Lower leg skin (tissue), 4 donors: ENCODE measurements at regions not wholly inside any gene's neighbourhood (a gene's known extent, or its start where the extent isn't known, plus 50 kb on each side); places are given as distances from the start of the nearest gene placed in this dataset.
"Not testable (repeated sequence)": the region's sequence is repeated elsewhere in the genome, so short reads cannot be mapped to it uniquely, and the experiment has no call there.

Experiments
- DNase-seq, 2 donors: peaks; one replicate each; pipeline ENCODE4 v3.0.0-alpha.2; 2019; ENCODE audit warnings: low spot score in 2 of 2
- H3K4me3 ChIP-seq: fragments of 200-600 bp; sonication (generic); 2 replicates; pipeline ENCODE4 v1.5.1; 2017; ENCODE audit warnings: mild to moderate bottlenecking, low read depth; ENCODE audit not compliant: poor library complexity, severe bottlenecking
- POLR2A ChIP-seq, 2 donors: fragments of 450-650 bp; IDR thresholded peaks; one replicate each; pipeline ENCODE4 v1.6.1; 2016 to 2017; ENCODE audit warnings: antibody characterized with exemption in 2 of 2, mild to moderate bottlenecking in 1 of 2, moderate library complexity in 1 of 2
- WGBS, 2 donors: methylation state at CpG; one replicate each; pipeline ENCODE4 v1.1.5; 2018; 5-methylcytosine and 5-hydroxymethylcytosine counted together
- intact Hi-C: fragments of 100-400 bp; cut with DNase I; formaldehyde crosslinking; loops from one replicate; pipeline ENCODE4 v1.15.0; 2023; ENCODE audit warnings: low total_unique reads
- TF ChIP-seq, protein P1 (sequence below), 3 donors: fragments of 450-650 bp; IDR thresholded peaks; one replicate each; pipeline ENCODE4 v1.5.1; 2016; ENCODE audit warnings: antibody characterized with exemption in 3 of 3, mild to moderate bottlenecking in 3 of 3, moderate library complexity in 2 of 3

DNA sequence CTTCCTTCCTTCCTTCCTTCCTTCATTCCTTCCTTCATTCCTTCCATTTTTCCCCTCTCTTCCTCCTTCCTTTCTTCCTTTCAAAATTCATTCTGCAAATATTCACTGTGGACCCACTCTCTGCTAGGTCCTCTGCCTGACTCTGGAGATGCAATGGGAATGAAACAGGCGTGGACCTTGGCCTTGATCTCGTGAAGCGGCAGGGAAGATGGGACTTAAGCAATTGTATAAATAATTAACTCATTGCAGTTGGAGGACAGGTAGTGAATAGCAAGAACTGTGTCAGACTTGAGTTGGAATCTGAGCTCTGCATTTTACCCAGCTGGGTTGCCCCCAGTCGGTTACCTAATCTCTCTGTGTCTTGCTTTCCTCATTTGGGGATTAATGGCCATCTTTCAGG, 230.6 kb upstream of the LHX5 start:
- WGBS, 2 donors: 68 to 79% methylated on average over 4 of the region's 4 CpGs
- H3K4me3 ChIP-seq: no peak overlapping the region
- no peak for TF ChIP-seq POLR2A (IDR thresholded peaks at IDR 0.05)
- TF ChIP-seq, protein P1, sequence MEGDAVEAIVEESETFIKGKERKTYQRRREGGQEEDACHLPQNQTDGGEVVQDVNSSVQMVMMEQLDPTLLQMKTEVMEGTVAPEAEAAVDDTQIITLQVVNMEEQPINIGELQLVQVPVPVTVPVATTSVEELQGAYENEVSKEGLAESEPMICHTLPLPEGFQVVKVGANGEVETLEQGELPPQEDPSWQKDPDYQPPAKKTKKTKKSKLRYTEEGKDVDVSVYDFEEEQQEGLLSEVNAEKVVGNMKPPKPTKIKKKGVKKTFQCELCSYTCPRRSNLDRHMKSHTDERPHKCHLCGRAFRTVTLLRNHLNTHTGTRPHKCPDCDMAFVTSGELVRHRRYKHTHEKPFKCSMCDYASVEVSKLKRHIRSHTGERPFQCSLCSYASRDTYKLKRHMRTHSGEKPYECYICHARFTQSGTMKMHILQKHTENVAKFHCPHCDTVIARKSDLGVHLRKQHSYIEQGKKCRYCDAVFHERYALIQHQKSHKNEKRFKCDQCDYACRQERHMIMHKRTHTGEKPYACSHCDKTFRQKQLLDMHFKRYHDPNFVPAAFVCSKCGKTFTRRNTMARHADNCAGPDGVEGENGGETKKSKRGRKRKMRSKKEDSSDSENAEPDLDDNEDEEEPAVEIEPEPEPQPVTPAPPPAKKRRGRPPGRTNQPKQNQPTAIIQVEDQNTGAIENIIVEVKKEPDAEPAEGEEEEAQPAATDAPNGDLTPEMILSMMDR (IDR thresholded peaks at IDR 0.05): no peak
- intact Hi-C loops: no loop called here
- no peak for DNase-seq

DNA sequence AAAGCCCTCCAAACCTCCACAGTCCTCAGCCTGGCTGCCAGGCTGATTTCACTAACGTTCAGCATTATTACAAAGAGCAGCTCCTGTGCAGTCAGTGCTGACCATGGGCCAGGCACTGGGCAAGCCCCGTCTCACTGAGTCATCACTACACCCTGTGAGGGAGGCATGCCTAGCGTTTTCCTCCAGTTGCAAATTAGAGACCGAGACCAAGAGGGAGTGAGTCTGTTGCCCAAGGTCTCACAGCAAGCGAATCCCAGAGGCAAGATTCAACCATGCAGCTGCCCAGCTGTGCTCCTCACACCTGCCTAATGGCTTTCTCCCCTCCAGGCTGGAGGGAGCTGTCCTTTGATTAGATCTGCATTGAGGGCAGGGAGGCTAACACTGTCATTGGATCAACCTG, 229.3 kb upstream of the LHX5 start:
- intact Hi-C loops: no loop called here
- H3K4me3 ChIP-seq: no peak overlapping the region
- no peak for DNase-seq
- 6% methylated on average over 5 of the region's 5 CpGs for WGBS, 2 donors
- TF ChIP-seq, protein P1 (IDR thresholded peaks at IDR 0.05): no peak
- no peak for TF ChIP-seq POLR2A (IDR thresholded peaks at IDR 0.05)

- DNase-seq, H3K4me3 ChIP-seq, intact Hi-C loops: not testable (repeated sequence)
- 79 to 81% methylated on average over 3 of the region's 3 CpGs for WGBS, 2 donors
These were observed 228.3 kb upstream of the LHX5 start for GRCh38 chr12:113699984-113700383.

- intact Hi-C loops: no loop called here
- 73 to 77% methylated on average over 5 of the region's 5 CpGs for WGBS, 2 donors
- no peak overlapping the region for H3K4me3 ChIP-seq
- DNase-seq: no peak
- TF ChIP-seq, protein P1 (IDR thresholded peaks at IDR 0.05): no peak
- TF ChIP-seq POLR2A (IDR thresholded peaks at IDR 0.05): no peak
These were observed 226.8 kb upstream of the LHX5 start for GRCh38 chr12:113698510-113698858.

GRCh38 chr12:113697651-113698509, 226.2 kb upstream of the LHX5 start:
- DNase-seq: no peak
- no peak overlapping the region for H3K4me3 ChIP-seq
- 18 to 21% methylated on average over 11 of the region's 11 CpGs for WGBS, 2 donors
- TF ChIP-seq, protein P1 (IDR thresholded peaks at IDR 0.05): no peak
- no peak for TF ChIP-seq POLR2A (IDR thresholded peaks at IDR 0.05)
- intact Hi-C loops: no loop called here

DNA sequence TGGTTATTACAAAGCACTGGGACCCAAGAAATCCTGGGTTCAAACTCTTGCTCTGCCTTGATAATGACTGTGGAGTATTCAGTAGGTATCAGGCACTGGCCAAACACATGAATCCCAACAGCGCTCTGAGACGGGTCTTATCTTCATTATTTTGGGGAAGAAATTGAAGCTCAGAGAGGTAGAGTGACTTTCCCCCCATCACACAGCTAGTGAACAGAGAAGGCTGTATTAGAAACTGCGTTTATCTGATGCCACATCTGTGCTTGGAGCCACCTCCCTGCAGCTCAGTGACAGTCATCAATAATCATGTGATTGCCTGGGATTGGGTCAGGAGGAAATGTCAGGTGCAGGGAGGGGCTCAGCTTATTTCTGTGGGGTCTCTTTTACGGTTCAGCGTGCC, 225.4 kb upstream of the LHX5 start:
- intact Hi-C loops: no loop called here
- no peak for TF ChIP-seq POLR2A (IDR thresholded peaks at IDR 0.05)
- TF ChIP-seq, protein P1 (IDR thresholded peaks at IDR 0.05): no peak
- WGBS, 2 donors: 65 to 69% methylated on average over 5 of the region's 5 CpGs
- H3K4me3 ChIP-seq: no peak overlapping the region
- no peak for DNase-seq
